Posterior vena cava (tissue), 2 donors: ENCODE measurements at regions not wholly inside any gene's neighbourhood (a gene's known extent, or its start where the extent isn't known, plus 50 kb on each side); places are given as distances from the start of the nearest gene placed in this dataset.
A peak's percentile ranks its signal among the peaks of the same experiment; 100 is the strongest.

ENCODE experiments used
- DNase-seq: peaks from one replicate; pipeline ENCODE4 v3.0.0-alpha.2; 2020; ENCODE audit warnings: low spot score
- intact Hi-C, 2 donors: fragments of 100-400 bp; cut with DNase I; formaldehyde crosslinking; loops; one replicate each; pipeline versions ENCODE4 v1.14.1 to v1.14.2; 2022 to 2023
- donor health status: DM: yes; HTN: yes; CAD: no.
- donor health status: DM: yes; HTN: yes; CAD: no.

- DNase-seq: no peak
- intact Hi-C loops: no loop called here
These were observed 115.7 kb upstream of the SMC2 start for GRCh38 chr9:103978396-103978795.

- intact Hi-C loops: no loop called here
- no peak for DNase-seq
These were observed 112.2 kb upstream of the SMC2 start for GRCh38 chr9:103981912-103982311.

- no peak for DNase-seq
- intact Hi-C loops: no loop called here
These were observed 109.0 kb upstream of the SMC2 start for GRCh38 chr9:103985077-103985476.

GRCh38 chr9:103988821-103989220 lies 105.3 kb upstream of the SMC2 start:
- intact Hi-C loops: no loop called here
- no peak for DNase-seq

GRCh38 chr9:103990311-103990710 lies 103.8 kb upstream of the SMC2 start:
- no peak for DNase-seq
- intact Hi-C loops: no loop called here

- intact Hi-C loops: no loop called here
- DNase-seq: no peak
These were observed 103.1 kb upstream of the SMC2 start for GRCh38 chr9:103991001-103991400.

- intact Hi-C loops: no loop called here
- DNase-seq: no peak
These were observed 102.4 kb upstream of the SMC2 start for GRCh38 chr9:103991698-103992097.

GRCh38 chr9:103992938-103993579 lies 101.0 kb upstream of the SMC2 start:
- intact Hi-C loops: no loop called here
- DNase-seq: no peak

GRCh38 chr9:103997856-103998370 lies 96.2 kb upstream of the SMC2 start:
- DNase-seq: no peak
- intact Hi-C loops: no loop called here

GRCh38 chr9:103999375-104000062 lies 94.6 kb upstream of the SMC2 start:
- intact Hi-C loops: no loop called here
- DNase-seq: peak; percentile 76

GRCh38 chr9:104009826-104010225 lies 84.3 kb upstream of the SMC2 start:
- intact Hi-C loops: loop anchor here in 1 of 2 donors (10.0 kb wide), 1 partner anchor 365 kb away; no protein-coding TSS in a partner anchor
- DNase-seq: no peak

GRCh38 chr9:104022083-104022482 lies 72.0 kb upstream of the SMC2 start:
- DNase-seq: no peak
- intact Hi-C loops: loop anchor here in 1 of 2 donors (10.0 kb wide), 1 partner anchor 73 kb away; the partner anchor contains the start of gene SMC2

- DNase-seq: no peak
- intact Hi-C loops: loop anchor here in 1 of 2 donors (10.0 kb wide), 1 partner anchor 70 kb away; the partner anchor contains the start of gene SMC2
These were observed 69.0 kb upstream of the SMC2 start for GRCh38 chr9:104025104-104025503.

GRCh38 chr9:104025945-104026344 lies 68.2 kb upstream of the SMC2 start:
- DNase-seq: no peak
- intact Hi-C loops: loop anchor here in 1 of 2 donors (10.0 kb wide), 1 partner anchor 69 kb away; the partner anchor contains the start of gene SMC2

GRCh38 chr9:104027295-104027694 lies 66.8 kb upstream of the SMC2 start:
- DNase-seq: no peak
- intact Hi-C loops: loop anchor here in 1 of 2 donors (10.0 kb wide), 1 partner anchor 68 kb away; the partner anchor contains the start of gene SMC2

GRCh38 chr9:104028827-104029226 lies 65.3 kb upstream of the SMC2 start:
- intact Hi-C loops: loop anchor here in 1 of 2 donors (10.0 kb wide), 1 partner anchor 66 kb away; the partner anchor contains the start of gene SMC2
- no peak for DNase-seq
